H1 (cell line): ENCODE measurements at regions not wholly inside any gene's neighbourhood (a gene's known extent, or its start where the extent isn't known, plus 50 kb on each side); places are given as distances from the start of the nearest gene placed in this dataset.
"Not testable (repeated sequence)": the region's sequence is repeated elsewhere in the genome, so short reads cannot be mapped to it uniquely, and the experiment has no call there.

Source experiments
- ATF2 ChIP-seq: IDR thresholded peaks from 2 replicates; pipeline ENCODE4 v1.6.1; 2012; ENCODE audit warnings: low read length, inconsistent platforms
- CBX8 ChIP-seq: fragments of 300-800, 300-1000 bp; sonication (generic); IDR thresholded peaks from 2 replicates; pipeline ENCODE4 v1.7.1; 2016; ENCODE audit warnings: low read depth, low read length, borderline replicate concordance
- EGR1 ChIP-seq: IDR thresholded peaks from 2 replicates; pipeline ENCODE4 v1.6.1; 2011; ENCODE audit warnings: low read depth, low read length, borderline replicate concordance
- HDAC6 ChIP-seq: IDR thresholded peaks from one replicate; pipeline ENCODE4 v1.7.1; 2012; ENCODE audit warnings: low read depth, mild to moderate bottlenecking, inconsistent platforms, low read length, moderate library complexity
- RFX5 ChIP-seq: IDR thresholded peaks from 2 replicates; pipeline ENCODE4 v1.6.1; 2011; ENCODE audit warnings: low read depth, low read length, improper control_type of control experiment, borderline replicate concordance
- TAF1 ChIP-seq: IDR thresholded peaks from 2 replicates; pipeline ENCODE4 v1.6.1; 2011; ENCODE audit warnings: mild to moderate bottlenecking, low read depth, low read length
- YY1 ChIP-seq: IDR thresholded peaks from 2 replicates; pipeline ENCODE4 v1.6.1; 2011; ENCODE audit warnings: low read depth, mild to moderate bottlenecking, low read length
- TF ChIP-seq, protein P1 (sequence below), 3 experiments: IDR thresholded peaks; 1 replicate in 2 of 3; 2 replicates in 1 of 3; pipeline versions ENCODE4 v1.5.1 to v1.6.1; 2011; ENCODE audit warnings: low read length in 3 of 3, mild to moderate bottlenecking in 3 of 3, inconsistent platforms in 2 of 3, low read depth in 1 of 3, moderate library complexity in 1 of 3; ENCODE audit not compliant: insufficient read depth in 1 of 3; ENCODE audit errors: control extremely low read depth in 1 of 3

GRCh38 chr1:121604843-121605444 is 420.2 kb downstream of the SRGAP2C start:
- not testable (repeated sequence) for TF ChIP-seq HDAC6, CBX8, YY1, ATF2, EGR1, TAF1, RFX5
- TF ChIP-seq, protein P1, sequence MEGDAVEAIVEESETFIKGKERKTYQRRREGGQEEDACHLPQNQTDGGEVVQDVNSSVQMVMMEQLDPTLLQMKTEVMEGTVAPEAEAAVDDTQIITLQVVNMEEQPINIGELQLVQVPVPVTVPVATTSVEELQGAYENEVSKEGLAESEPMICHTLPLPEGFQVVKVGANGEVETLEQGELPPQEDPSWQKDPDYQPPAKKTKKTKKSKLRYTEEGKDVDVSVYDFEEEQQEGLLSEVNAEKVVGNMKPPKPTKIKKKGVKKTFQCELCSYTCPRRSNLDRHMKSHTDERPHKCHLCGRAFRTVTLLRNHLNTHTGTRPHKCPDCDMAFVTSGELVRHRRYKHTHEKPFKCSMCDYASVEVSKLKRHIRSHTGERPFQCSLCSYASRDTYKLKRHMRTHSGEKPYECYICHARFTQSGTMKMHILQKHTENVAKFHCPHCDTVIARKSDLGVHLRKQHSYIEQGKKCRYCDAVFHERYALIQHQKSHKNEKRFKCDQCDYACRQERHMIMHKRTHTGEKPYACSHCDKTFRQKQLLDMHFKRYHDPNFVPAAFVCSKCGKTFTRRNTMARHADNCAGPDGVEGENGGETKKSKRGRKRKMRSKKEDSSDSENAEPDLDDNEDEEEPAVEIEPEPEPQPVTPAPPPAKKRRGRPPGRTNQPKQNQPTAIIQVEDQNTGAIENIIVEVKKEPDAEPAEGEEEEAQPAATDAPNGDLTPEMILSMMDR (IDR thresholded peaks at IDR 0.05; ENCODE audit: control extremely low read depth in 1 of 3, insufficient read depth in 1 of 3, low read depth in 1 of 3, low read length in 3 of 3), result not testable (repeated sequence)
